ENCODE measurements at regions not wholly inside any gene's neighbourhood (a gene's known extent, or its start where the extent isn't known, plus 50 kb on each side); places are given as distances from the start of the nearest gene placed in this dataset.
A peak's percentile ranks its signal among the peaks of the same experiment; 100 is the strongest.

GRCh38 chr4:74878323-74878722 lies 54.6 kb upstream of the PARM1 start:
- H3K27ac Mint-ChIP-seq: no peak overlapping the region
- no peaks in the 10 kb centered on the region for H3K9me3 Mint-ChIP-seq
- H3K4me3 Mint-ChIP-seq: no peak overlapping the region
- no peaks in the 10 kb centered on the region for H3K4me1 Mint-ChIP-seq (ENCODE audit: low read depth)
- peaks cover 5% of the 10 kb centered on the region for H3K27me3 Mint-ChIP-seq (ENCODE audit: insufficient read depth)
- no peaks in the 10 kb centered on the region for H3K36me3 Mint-ChIP-seq (ENCODE audit: low read depth)
- intact Hi-C loops (cut with micrococcal nuclease): no loop called here
- DNase-seq (ENCODE audit: low spot score): no peak

- DNase-seq (ENCODE audit: low spot score): no peak
- Mint-ChIP-seq H3K27me3 (ENCODE audit: insufficient read depth) (peaks cover 9% of the 10 kb centered on the region), H3K36me3 (ENCODE audit: low read depth) (no peaks in the 10 kb centered on the region), H3K9me3 (no peaks in the 10 kb centered on the region), H3K4me3 (no peak overlapping the region), H3K4me1 (ENCODE audit: low read depth) (no peaks in the 10 kb centered on the region), H3K27ac (no peak overlapping the region)
- intact Hi-C loops (cut with micrococcal nuclease): no loop called here
These were observed 57.5 kb upstream of the PARM1 start for GRCh38 chr4:74875451-74875850.

- no peak overlapping the region for H3K27ac Mint-ChIP-seq
- no peaks in the 10 kb centered on the region for H3K9me3 Mint-ChIP-seq
- DNase-seq (ENCODE audit: low spot score): peak; percentile 3
- no peak overlapping the region for H3K4me3 Mint-ChIP-seq
- peaks cover 10% of the 10 kb centered on the region for H3K27me3 Mint-ChIP-seq (ENCODE audit: insufficient read depth)
- no peaks in the 10 kb centered on the region for H3K36me3 Mint-ChIP-seq (ENCODE audit: low read depth)
- no peaks in the 10 kb centered on the region for H3K4me1 Mint-ChIP-seq (ENCODE audit: low read depth)
- intact Hi-C loops (cut with micrococcal nuclease): loop anchor here (1.0 to 5.0 kb wide), 2 partner anchors 612 to 973 kb away; no protein-coding TSS in a partner anchor
These were observed 58.1 kb upstream of the PARM1 start for GRCh38 chr4:74874753-74875367.

- Mint-ChIP-seq H3K4me3 (no peak overlapping the region), H3K4me1 (ENCODE audit: low read depth) (no peaks in the 10 kb centered on the region), H3K36me3 (ENCODE audit: low read depth) (no peaks in the 10 kb centered on the region), H3K9me3 (no peaks in the 10 kb centered on the region), H3K27ac (no peak overlapping the region), H3K27me3 (ENCODE audit: insufficient read depth) (peaks cover 8% of the 10 kb centered on the region)
- intact Hi-C loops (cut with micrococcal nuclease): loop anchor here (1.0 to 5.0 kb wide), 2 partner anchors 614 to 975 kb away; no protein-coding TSS in a partner anchor
- DNase-seq (ENCODE audit: low spot score): no peak
These were observed 59.2 kb upstream of the PARM1 start for GRCh38 chr4:74873545-74874301.

GRCh38 chr4:74858921-74859562 lies 64.7 kb upstream of the BTC start:
- no peak for DNase-seq (ENCODE audit: low spot score)
- Mint-ChIP-seq H3K27me3 (ENCODE audit: insufficient read depth) (no peaks in the 10 kb centered on the region), H3K36me3 (ENCODE audit: low read depth) (no peaks in the 10 kb centered on the region), H3K27ac (no peak overlapping the region), H3K4me1 (ENCODE audit: low read depth) (no peaks in the 10 kb centered on the region), H3K9me3 (no peaks in the 10 kb centered on the region), H3K4me3 (no peak overlapping the region)
- intact Hi-C loops (cut with micrococcal nuclease): no loop called here

GRCh38 chr4:74855879-74856278 lies 61.6 kb upstream of the BTC start:
- H3K9me3 Mint-ChIP-seq: no peaks in the 10 kb centered on the region
- no peak overlapping the region for H3K4me3 Mint-ChIP-seq
- intact Hi-C loops (cut with micrococcal nuclease): no loop called here
- no peaks in the 10 kb centered on the region for H3K36me3 Mint-ChIP-seq (ENCODE audit: low read depth)
- no peaks in the 10 kb centered on the region for H3K4me1 Mint-ChIP-seq (ENCODE audit: low read depth)
- H3K27ac Mint-ChIP-seq: no peak overlapping the region
- DNase-seq (ENCODE audit: low spot score): no peak
- H3K27me3 Mint-ChIP-seq (ENCODE audit: insufficient read depth): peaks cover 2% of the 10 kb centered on the region

- DNase-seq (ENCODE audit: low spot score): no peak
- H3K4me3 Mint-ChIP-seq: no peak overlapping the region
- no peaks in the 10 kb centered on the region for H3K36me3 Mint-ChIP-seq (ENCODE audit: low read depth)
- H3K9me3 Mint-ChIP-seq: peaks cover 10% of the 10 kb centered on the region
- intact Hi-C loops (cut with micrococcal nuclease): no loop called here
- no peaks in the 10 kb centered on the region for H3K4me1 Mint-ChIP-seq (ENCODE audit: low read depth)
- H3K27ac Mint-ChIP-seq: no peak overlapping the region
- H3K27me3 Mint-ChIP-seq (ENCODE audit: insufficient read depth): peaks cover 2% of the 10 kb centered on the region
These were observed 54.5 kb upstream of the BTC start for GRCh38 chr4:74848774-74849173.

GRCh38 chr4:74845834-74846233 lies 51.5 kb upstream of the BTC start:
- Mint-ChIP-seq H3K27ac (no peak overlapping the region), H3K4me3 (no peak overlapping the region), H3K36me3 (ENCODE audit: low read depth) (no peaks in the 10 kb centered on the region), H3K9me3 (peaks cover 10% of the 10 kb centered on the region), H3K27me3 (ENCODE audit: insufficient read depth) (no peaks in the 10 kb centered on the region), H3K4me1 (ENCODE audit: low read depth) (no peaks in the 10 kb centered on the region)
- DNase-seq (ENCODE audit: low spot score): no peak
- intact Hi-C loops (cut with micrococcal nuclease): no loop called here
